ENCODE measurements at regions not wholly inside any gene's neighbourhood (a gene's known extent, or its start where the extent isn't known, plus 50 kb on each side); places are given as distances from the start of the nearest gene placed in this dataset.
"Not testable (repeated sequence)": the region's sequence is repeated elsewhere in the genome, so short reads cannot be mapped to it uniquely, and the experiment has no call there.

- no peaks in the 10 kb centered on the region for H3K27me3 Mint-ChIP-seq
- ATAC-seq, result no peak
- no peak overlapping the region for H3K4me3 Mint-ChIP-seq
- no peak for DNase-seq
- H3K4me1 Mint-ChIP-seq, result peaks cover 7% of the 10 kb centered on the region
- H3K36me3 Mint-ChIP-seq, result peaks cover 22% of the 10 kb centered on the region
- H3K27ac Mint-ChIP-seq, result no peak overlapping the region
- no peaks in the 10 kb centered on the region for H3K9me3 Mint-ChIP-seq (ENCODE audit: low read depth)
- CTCF ChIA-PET, result interaction anchor here (1.2 kb wide), 1 partner anchor 87 kb away, joined by 3 read pairs; no protein-coding TSS in a partner anchor
Measured at GRCh38 chr3:51588724-51589123, 50.2 kb downstream of the RAD54L2 start.

- Mint-ChIP-seq H3K36me3 (peaks cover 27% of the 10 kb centered on the region), H3K4me3 (no peak overlapping the region), H3K4me1 (peaks cover 7% of the 10 kb centered on the region), H3K9me3 (ENCODE audit: low read depth) (no peaks in the 10 kb centered on the region), H3K27ac (no peak overlapping the region), H3K27me3 (no peaks in the 10 kb centered on the region)
- no peak for ATAC-seq
- no peak for DNase-seq
- CTCF ChIA-PET, result no interaction called here
Measured at GRCh38 chr3:51591231-51591630, 52.7 kb downstream of the RAD54L2 start.

- peaks cover 3% of the 10 kb centered on the region for H3K4me1 Mint-ChIP-seq
- no peak overlapping the region for H3K4me3 Mint-ChIP-seq
- CTCF ChIA-PET, result interaction anchor here (0.7 kb wide), 1 partner anchor 126 kb away, joined by 3 read pairs; no protein-coding TSS in a partner anchor
- H3K27me3 Mint-ChIP-seq, result no peaks in the 10 kb centered on the region
- no peak overlapping the region for H3K27ac Mint-ChIP-seq
- no peak for ATAC-seq
- H3K9me3 Mint-ChIP-seq (ENCODE audit: low read depth), result no peaks in the 10 kb centered on the region
- no peak for DNase-seq
- peaks cover 22% of the 10 kb centered on the region for H3K36me3 Mint-ChIP-seq
Measured at GRCh38 chr3:51593697-51594096, 55.2 kb downstream of the RAD54L2 start.

GRCh38 chr3:51599638-51600037 is 61.1 kb downstream of the RAD54L2 start:
- H3K27me3 Mint-ChIP-seq; ATAC-seq; H3K4me1 Mint-ChIP-seq; DNase-seq; H3K4me3 Mint-ChIP-seq; H3K36me3 Mint-ChIP-seq; H3K9me3 Mint-ChIP-seq (ENCODE audit: low read depth); H3K27ac Mint-ChIP-seq: not testable (repeated sequence)
- CTCF ChIA-PET, result interaction anchor here (1.0 kb wide), 1 partner anchor 66 kb away, joined by 3 read pairs; no protein-coding TSS in a partner anchor

GRCh38 chr3:51604212-51604611 is 65.7 kb downstream of the RAD54L2 start:
- no peaks in the 10 kb centered on the region for H3K9me3 Mint-ChIP-seq (ENCODE audit: low read depth)
- no peak overlapping the region for H3K4me3 Mint-ChIP-seq
- DNase-seq, result no peak
- no peak for ATAC-seq
- no peak overlapping the region for H3K27ac Mint-ChIP-seq
- CTCF ChIA-PET, result no interaction called here
- peaks cover 14% of the 10 kb centered on the region for H3K4me1 Mint-ChIP-seq
- peaks cover 14% of the 10 kb centered on the region for H3K36me3 Mint-ChIP-seq
- H3K27me3 Mint-ChIP-seq, result no peaks in the 10 kb centered on the region

GRCh38 chr3:51605938-51606337 is 65.1 kb upstream of the TEX264 start:
- CTCF ChIA-PET, result no interaction called here
- H3K4me1 Mint-ChIP-seq, result peaks cover 14% of the 10 kb centered on the region
- H3K36me3 Mint-ChIP-seq, result peaks cover 15% of the 10 kb centered on the region
- H3K9me3 Mint-ChIP-seq (ENCODE audit: low read depth), result no peaks in the 10 kb centered on the region
- no peak for ATAC-seq
- H3K27ac Mint-ChIP-seq, result no peak overlapping the region
- H3K4me3 Mint-ChIP-seq, result no peak overlapping the region
- DNase-seq, result no peak
- H3K27me3 Mint-ChIP-seq, result no peaks in the 10 kb centered on the region

- peaks cover 15% of the 10 kb centered on the region for H3K36me3 Mint-ChIP-seq
- H3K4me3 Mint-ChIP-seq; ATAC-seq; DNase-seq; H3K27ac Mint-ChIP-seq; H3K9me3 Mint-ChIP-seq (ENCODE audit: low read depth); CTCF ChIA-PET; H3K27me3 Mint-ChIP-seq: not testable (repeated sequence)
- H3K4me1 Mint-ChIP-seq, result peaks cover 15% of the 10 kb centered on the region
Measured at GRCh38 chr3:51606871-51607270, 64.2 kb upstream of the TEX264 start.

- H3K9me3 Mint-ChIP-seq (ENCODE audit: low read depth); DNase-seq; H3K4me3 Mint-ChIP-seq; ATAC-seq; CTCF ChIA-PET; H3K27ac Mint-ChIP-seq; H3K27me3 Mint-ChIP-seq: not testable (repeated sequence)
- Mint-ChIP-seq H3K4me1 (peaks cover 17% of the 10 kb centered on the region), H3K36me3 (peaks cover 15% of the 10 kb centered on the region)
Measured at GRCh38 chr3:51607591-51608325, 63.3 kb upstream of the TEX264 start.

GRCh38 chr3:51610708-51611107 is 60.3 kb upstream of the TEX264 start:
- peaks cover 13% of the 10 kb centered on the region for H3K36me3 Mint-ChIP-seq
- CTCF ChIA-PET, result no interaction called here
- DNase-seq (no peak), ATAC-seq (no peak)
- H3K4me3 Mint-ChIP-seq, result no peak overlapping the region
- no peaks in the 10 kb centered on the region for H3K27me3 Mint-ChIP-seq
- no peak overlapping the region for H3K27ac Mint-ChIP-seq
- peaks cover 10% of the 10 kb centered on the region for H3K4me1 Mint-ChIP-seq
- no peaks in the 10 kb centered on the region for H3K9me3 Mint-ChIP-seq (ENCODE audit: low read depth)

GRCh38 chr3:51617597-51617996 is 53.5 kb upstream of the TEX264 start:
- H3K27ac Mint-ChIP-seq, result no peak overlapping the region
- DNase-seq (no peak), ATAC-seq (no peak)
- H3K4me3 Mint-ChIP-seq, result no peak overlapping the region
- peaks cover 2% of the 10 kb centered on the region for H3K36me3 Mint-ChIP-seq
- no peaks in the 10 kb centered on the region for H3K27me3 Mint-ChIP-seq
- peaks cover 6% of the 10 kb centered on the region for H3K4me1 Mint-ChIP-seq
- H3K9me3 Mint-ChIP-seq (ENCODE audit: low read depth), result no peaks in the 10 kb centered on the region
- CTCF ChIA-PET, result interaction anchor here (0.8 kb wide), 1 partner anchor 65 kb away, joined by 3 read pairs; no protein-coding TSS in a partner anchor

GRCh38 chr3:51618038-51618437 is 53.0 kb upstream of the TEX264 start:
- not testable (repeated sequence) for H3K4me3 Mint-ChIP-seq, ATAC-seq

GRCh38 chr3:51618496-51618895 is 52.6 kb upstream of the TEX264 start:
- no peaks in the 10 kb centered on the region for H3K9me3 Mint-ChIP-seq (ENCODE audit: low read depth)
- ATAC-seq, result no peak
- DNase-seq, result no peak
- H3K36me3 Mint-ChIP-seq, result peaks cover 2% of the 10 kb centered on the region
- H3K27me3 Mint-ChIP-seq, result no peaks in the 10 kb centered on the region
- no peak overlapping the region for H3K4me3 Mint-ChIP-seq
- H3K4me1 Mint-ChIP-seq, result peaks cover 6% of the 10 kb centered on the region
- CTCF ChIA-PET, result no interaction called here
- no peak overlapping the region for H3K27ac Mint-ChIP-seq

More at GRCh38 chr3:51618038-51618437, 53.0 kb upstream of the TEX264 start:
- DNase-seq; H3K9me3 Mint-ChIP-seq (ENCODE audit: low read depth); CTCF ChIA-PET; H3K27me3 Mint-ChIP-seq; H3K36me3 Mint-ChIP-seq; H3K4me1 Mint-ChIP-seq; H3K27ac Mint-ChIP-seq: not testable (repeated sequence)

- H3K4me3 Mint-ChIP-seq, result no peak overlapping the region
- CTCF ChIA-PET, result interaction anchor here (0.5 to 1.2 kb wide), 4 partner anchors 14 to 108 kb away, joined by 3 to 4 read pairs (median 4); no protein-coding TSS in a partner anchor
- no peaks in the 10 kb centered on the region for H3K9me3 Mint-ChIP-seq (ENCODE audit: low read depth)
- DNase-seq (no peak), ATAC-seq (no peak)
- H3K36me3 Mint-ChIP-seq, result no peaks in the 10 kb centered on the region
- H3K4me1 Mint-ChIP-seq, result peaks cover 6% of the 10 kb centered on the region
- no peak overlapping the region for H3K27ac Mint-ChIP-seq
- no peaks in the 10 kb centered on the region for H3K27me3 Mint-ChIP-seq
Measured at GRCh38 chr3:51619983-51620382, 51.1 kb upstream of the TEX264 start.

- Mint-ChIP-seq H3K27me3 (no peaks in the 10 kb centered on the region), H3K27ac (no peak overlapping the region), H3K4me3 (no peak overlapping the region), H3K36me3 (no peaks in the 10 kb centered on the region), H3K9me3 (ENCODE audit: low read depth) (no peaks in the 10 kb centered on the region), H3K4me1 (peaks cover 6% of the 10 kb centered on the region)
- DNase-seq, result no peak
- CTCF ChIA-PET, result no interaction called here
- no peak for ATAC-seq
Measured at GRCh38 chr3:51620543-51620942, 50.5 kb upstream of the TEX264 start.

Measured in activated CD8-positive, alpha-beta memory T cell treated with anti-CD3 and anti-CD28 coated beads, Interleukin-2, amount 10 ng/mL, durations not matched to agents 7 days and 5 days (primary cell).